ENCODE measurements at regions not wholly inside any gene's neighbourhood (a gene's known extent, or its start where the extent isn't known, plus 50 kb on each side); places are given as distances from the start of the nearest gene placed in this dataset.

DNA sequence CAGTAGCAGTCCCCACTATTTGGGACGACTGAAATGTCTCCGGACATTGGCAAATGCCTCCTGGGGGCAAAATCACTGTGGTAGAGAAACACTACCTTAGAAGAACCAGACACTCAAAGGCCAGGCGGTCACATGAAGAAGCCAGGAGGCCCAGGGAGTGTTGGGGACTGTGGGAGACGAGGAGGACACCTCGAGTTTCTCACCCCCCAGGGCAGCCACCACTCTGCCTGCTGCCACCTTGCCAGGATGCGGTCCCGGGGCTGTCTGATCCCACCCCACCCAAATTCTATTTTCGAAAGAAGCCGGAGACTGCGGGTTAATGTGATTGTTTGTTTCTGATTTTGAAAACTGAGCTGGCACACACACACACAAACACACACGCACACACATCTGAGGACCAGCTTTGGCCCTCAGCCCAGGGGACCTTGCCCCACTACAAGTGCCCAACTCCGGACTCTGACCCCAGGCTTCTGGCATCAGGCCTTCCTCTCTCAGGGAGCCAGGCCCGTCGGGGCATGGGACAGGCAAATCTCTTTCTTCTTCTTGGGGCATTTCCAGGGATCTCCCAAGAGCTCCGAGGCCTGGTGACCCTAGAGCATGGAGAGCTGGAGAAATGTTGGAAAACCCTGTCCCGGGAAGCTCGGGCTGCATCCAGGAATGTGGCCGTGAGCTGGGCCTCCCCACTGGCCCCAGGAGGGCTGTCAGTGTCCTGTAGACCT is 187.5 kb upstream of the PMEPA1 start:
- TF ChIP-seq, protein P1, sequence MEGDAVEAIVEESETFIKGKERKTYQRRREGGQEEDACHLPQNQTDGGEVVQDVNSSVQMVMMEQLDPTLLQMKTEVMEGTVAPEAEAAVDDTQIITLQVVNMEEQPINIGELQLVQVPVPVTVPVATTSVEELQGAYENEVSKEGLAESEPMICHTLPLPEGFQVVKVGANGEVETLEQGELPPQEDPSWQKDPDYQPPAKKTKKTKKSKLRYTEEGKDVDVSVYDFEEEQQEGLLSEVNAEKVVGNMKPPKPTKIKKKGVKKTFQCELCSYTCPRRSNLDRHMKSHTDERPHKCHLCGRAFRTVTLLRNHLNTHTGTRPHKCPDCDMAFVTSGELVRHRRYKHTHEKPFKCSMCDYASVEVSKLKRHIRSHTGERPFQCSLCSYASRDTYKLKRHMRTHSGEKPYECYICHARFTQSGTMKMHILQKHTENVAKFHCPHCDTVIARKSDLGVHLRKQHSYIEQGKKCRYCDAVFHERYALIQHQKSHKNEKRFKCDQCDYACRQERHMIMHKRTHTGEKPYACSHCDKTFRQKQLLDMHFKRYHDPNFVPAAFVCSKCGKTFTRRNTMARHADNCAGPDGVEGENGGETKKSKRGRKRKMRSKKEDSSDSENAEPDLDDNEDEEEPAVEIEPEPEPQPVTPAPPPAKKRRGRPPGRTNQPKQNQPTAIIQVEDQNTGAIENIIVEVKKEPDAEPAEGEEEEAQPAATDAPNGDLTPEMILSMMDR (IDR thresholded peaks at IDR 0.05; ENCODE audit: low read depth, low read length): no peak
- no peak for TF ChIP-seq EZH2phosphoT487 (IDR thresholded peaks at IDR 0.05; ENCODE audit: low read depth)
